ENCODE measurements at regions not wholly inside any gene's neighbourhood (a gene's known extent, or its start where the extent isn't known, plus 50 kb on each side); places are given as distances from the start of the nearest gene placed in this dataset.

GRCh38 chr12:30847259-30847658 is 79.3 kb upstream of the TSPAN11 start:
- H3K36me3 ChIP-seq (ENCODE audit: control insufficient read depth in 3 of 3, insufficient read depth in 3 of 3, low read length in 3 of 3) = no peaks in the 10 kb centered on the region
- no peaks in the 10 kb centered on the region for H3K9me3 ChIP-seq (ENCODE audit: control insufficient read depth in 3 of 3, low read length in 3 of 3)
- no peak overlapping the region for H3K9ac ChIP-seq (ENCODE audit: low read depth in 1 of 3, low read length in 3 of 3)
- no peak overlapping the region for H3K27ac ChIP-seq (ENCODE audit: low read depth, low read length)
- no peaks in the 10 kb centered on the region for H3K27me3 ChIP-seq (ENCODE audit: control insufficient read depth in 3 of 3, insufficient read depth in 3 of 3, low read length in 3 of 3)
- no peak overlapping the region for H3K4me3 ChIP-seq (ENCODE audit: low read length in 3 of 3)
- H3K4me1 ChIP-seq (ENCODE audit: control insufficient read depth in 3 of 3, insufficient read depth in 3 of 3, low read length in 3 of 3) = no peaks in the 10 kb centered on the region

GRCh38 chr12:30846776-30847175 is 79.8 kb upstream of the TSPAN11 start:
- no peaks in the 10 kb centered on the region for H3K27me3 ChIP-seq (ENCODE audit: control insufficient read depth in 3 of 3, insufficient read depth in 3 of 3, low read length in 3 of 3)
- no peak overlapping the region for H3K9ac ChIP-seq (ENCODE audit: low read depth in 1 of 3, low read length in 3 of 3)
- H3K4me1 ChIP-seq (ENCODE audit: control insufficient read depth in 3 of 3, insufficient read depth in 3 of 3, low read length in 3 of 3) = no peaks in the 10 kb centered on the region
- H3K9me3 ChIP-seq (ENCODE audit: control insufficient read depth in 3 of 3, low read length in 3 of 3) = no peaks in the 10 kb centered on the region
- H3K27ac ChIP-seq (ENCODE audit: low read depth, low read length) = no peak overlapping the region
- no peak overlapping the region for H3K4me3 ChIP-seq (ENCODE audit: low read length in 3 of 3)
- no peaks in the 10 kb centered on the region for H3K36me3 ChIP-seq (ENCODE audit: control insufficient read depth in 3 of 3, insufficient read depth in 3 of 3, low read length in 3 of 3)

GRCh38 chr12:30845676-30846075 is 80.9 kb upstream of the TSPAN11 start:
- Histone ChIP-seq H3K36me3 (ENCODE audit: control insufficient read depth in 3 of 3, insufficient read depth in 3 of 3, low read length in 3 of 3) (no peaks in the 10 kb centered on the region), H3K4me3 (ENCODE audit: low read length in 3 of 3) (no peak overlapping the region), H3K4me1 (ENCODE audit: control insufficient read depth in 3 of 3, insufficient read depth in 3 of 3, low read length in 3 of 3) (no peaks in the 10 kb centered on the region), H3K27me3 (ENCODE audit: control insufficient read depth in 3 of 3, insufficient read depth in 3 of 3, low read length in 3 of 3) (no peaks in the 10 kb centered on the region), H3K9me3 (ENCODE audit: control insufficient read depth in 3 of 3, low read length in 3 of 3) (no peaks in the 10 kb centered on the region), H3K9ac (ENCODE audit: low read depth in 1 of 3, low read length in 3 of 3) (no peak overlapping the region), H3K27ac (ENCODE audit: low read depth, low read length) (no peak overlapping the region)

- Histone ChIP-seq H3K4me1 (ENCODE audit: control insufficient read depth in 3 of 3, insufficient read depth in 3 of 3, low read length in 3 of 3) (no peaks in the 10 kb centered on the region), H3K9me3 (ENCODE audit: control insufficient read depth in 3 of 3, low read length in 3 of 3) (no peaks in the 10 kb centered on the region), H3K4me3 (ENCODE audit: low read length in 3 of 3) (no peak overlapping the region), H3K9ac (ENCODE audit: low read depth in 1 of 3, low read length in 3 of 3) (no peak overlapping the region), H3K27ac (ENCODE audit: low read depth, low read length) (no peak overlapping the region), H3K36me3 (ENCODE audit: control insufficient read depth in 3 of 3, insufficient read depth in 3 of 3, low read length in 3 of 3) (no peaks in the 10 kb centered on the region), H3K27me3 (ENCODE audit: control insufficient read depth in 3 of 3, insufficient read depth in 3 of 3, low read length in 3 of 3) (no peaks in the 10 kb centered on the region)
Measured at GRCh38 chr12:30843211-30843610, 83.3 kb upstream of the TSPAN11 start.

- no peaks in the 10 kb centered on the region for H3K4me1 ChIP-seq (ENCODE audit: control insufficient read depth in 3 of 3, insufficient read depth in 3 of 3, low read length in 3 of 3)
- H3K27me3 ChIP-seq (ENCODE audit: control insufficient read depth in 3 of 3, insufficient read depth in 3 of 3, low read length in 3 of 3) = peaks cover 3 to 14% (median 11%) of the 10 kb centered on the region in 3 donors
- H3K4me3 ChIP-seq (ENCODE audit: low read length in 3 of 3) = no peak overlapping the region
- H3K9me3 ChIP-seq (ENCODE audit: control insufficient read depth in 3 of 3, low read length in 3 of 3) = no peaks in the 10 kb centered on the region
- no peak overlapping the region for H3K27ac ChIP-seq (ENCODE audit: low read depth, low read length)
- no peaks in the 10 kb centered on the region for H3K36me3 ChIP-seq (ENCODE audit: control insufficient read depth in 3 of 3, insufficient read depth in 3 of 3, low read length in 3 of 3)
- H3K9ac ChIP-seq (ENCODE audit: low read depth in 1 of 3, low read length in 3 of 3) = no peak overlapping the region
Measured at GRCh38 chr12:30840715-30841114, 85.8 kb upstream of the TSPAN11 start.

GRCh38 chr12:30839643-30840220 is 85.0 kb upstream of the CAPRIN2 start:
- no peaks in the 10 kb centered on the region for H3K4me1 ChIP-seq (ENCODE audit: control insufficient read depth in 3 of 3, insufficient read depth in 3 of 3, low read length in 3 of 3)
- no peaks in the 10 kb centered on the region for H3K9me3 ChIP-seq (ENCODE audit: control insufficient read depth in 3 of 3, low read length in 3 of 3)
- H3K27ac ChIP-seq (ENCODE audit: low read depth, low read length) = no peak overlapping the region
- no peaks in the 10 kb centered on the region for H3K36me3 ChIP-seq (ENCODE audit: control insufficient read depth in 3 of 3, insufficient read depth in 3 of 3, low read length in 3 of 3)
- no peak overlapping the region for H3K9ac ChIP-seq (ENCODE audit: low read depth in 1 of 3, low read length in 3 of 3)
- peaks cover 9 to 14% (median 14%) of the 10 kb centered on the region in 3 donors for H3K27me3 ChIP-seq (ENCODE audit: control insufficient read depth in 3 of 3, insufficient read depth in 3 of 3, low read length in 3 of 3)
- H3K4me3 ChIP-seq (ENCODE audit: low read length in 3 of 3) = no peak overlapping the region

GRCh38 chr12:30837595-30837994 is 82.8 kb upstream of the CAPRIN2 start:
- Histone ChIP-seq H3K9me3 (ENCODE audit: control insufficient read depth in 3 of 3, low read length in 3 of 3) (peaks cover 0 to 3% (median 0%) of the 10 kb centered on the region in 3 donors), H3K36me3 (ENCODE audit: control insufficient read depth in 3 of 3, insufficient read depth in 3 of 3, low read length in 3 of 3) (no peaks in the 10 kb centered on the region), H3K27ac (ENCODE audit: low read depth, low read length) (no peak overlapping the region), H3K4me1 (ENCODE audit: control insufficient read depth in 3 of 3, insufficient read depth in 3 of 3, low read length in 3 of 3) (no peaks in the 10 kb centered on the region), H3K27me3 (ENCODE audit: control insufficient read depth in 3 of 3, insufficient read depth in 3 of 3, low read length in 3 of 3) (peaks cover 9 to 25% (median 18%) of the 10 kb centered on the region in 3 donors), H3K9ac (ENCODE audit: low read depth in 1 of 3, low read length in 3 of 3) (no peak overlapping the region), H3K4me3 (ENCODE audit: low read length in 3 of 3) (no peak overlapping the region)

GRCh38 chr12:30836656-30837445 is 82.1 kb upstream of the CAPRIN2 start:
- no peaks in the 10 kb centered on the region for H3K4me1 ChIP-seq (ENCODE audit: control insufficient read depth in 3 of 3, insufficient read depth in 3 of 3, low read length in 3 of 3)
- peaks cover 0 to 3% (median 0%) of the 10 kb centered on the region in 3 donors for H3K9me3 ChIP-seq (ENCODE audit: control insufficient read depth in 3 of 3, low read length in 3 of 3)
- H3K27ac ChIP-seq (ENCODE audit: low read depth, low read length) = no peak overlapping the region
- H3K27me3 ChIP-seq (ENCODE audit: control insufficient read depth in 3 of 3, insufficient read depth in 3 of 3, low read length in 3 of 3) = peaks cover 9 to 25% (median 20%) of the 10 kb centered on the region in 3 donors
- no peaks in the 10 kb centered on the region for H3K36me3 ChIP-seq (ENCODE audit: control insufficient read depth in 3 of 3, insufficient read depth in 3 of 3, low read length in 3 of 3)
- no peak overlapping the region for H3K4me3 ChIP-seq (ENCODE audit: low read length in 3 of 3)
- no peak overlapping the region for H3K9ac ChIP-seq (ENCODE audit: low read depth in 1 of 3, low read length in 3 of 3)

GRCh38 chr12:30835216-30835615 is 80.5 kb upstream of the CAPRIN2 start:
- Histone ChIP-seq H3K9me3 (ENCODE audit: control insufficient read depth in 3 of 3, low read length in 3 of 3) (peaks cover 0 to 3% (median 0%) of the 10 kb centered on the region in 3 donors), H3K4me1 (ENCODE audit: control insufficient read depth in 3 of 3, insufficient read depth in 3 of 3, low read length in 3 of 3) (no peaks in the 10 kb centered on the region), H3K36me3 (ENCODE audit: control insufficient read depth in 3 of 3, insufficient read depth in 3 of 3, low read length in 3 of 3) (no peaks in the 10 kb centered on the region), H3K27me3 (ENCODE audit: control insufficient read depth in 3 of 3, insufficient read depth in 3 of 3, low read length in 3 of 3) (peaks cover 9 to 34% (median 20%) of the 10 kb centered on the region in 3 donors), H3K9ac (ENCODE audit: low read depth in 1 of 3, low read length in 3 of 3) (no peak overlapping the region), H3K27ac (ENCODE audit: low read depth, low read length) (no peak overlapping the region), H3K4me3 (ENCODE audit: low read length in 3 of 3) (no peak overlapping the region)

GRCh38 chr12:30830751-30831150 is 76.0 kb upstream of the CAPRIN2 start:
- no peak overlapping the region for H3K4me3 ChIP-seq (ENCODE audit: low read length in 3 of 3)
- H3K27ac ChIP-seq (ENCODE audit: low read depth, low read length) = no peak overlapping the region
- H3K9me3 ChIP-seq (ENCODE audit: control insufficient read depth in 3 of 3, low read length in 3 of 3) = peaks cover 0 to 3% (median 0%) of the 10 kb centered on the region in 3 donors
- H3K9ac ChIP-seq (ENCODE audit: low read depth in 1 of 3, low read length in 3 of 3) = no peak overlapping the region
- H3K36me3 ChIP-seq (ENCODE audit: control insufficient read depth in 3 of 3, insufficient read depth in 3 of 3, low read length in 3 of 3) = no peaks in the 10 kb centered on the region
- H3K27me3 ChIP-seq (ENCODE audit: control insufficient read depth in 3 of 3, insufficient read depth in 3 of 3, low read length in 3 of 3) = peaks cover 9 to 27% (median 15%) of the 10 kb centered on the region in 3 donors
- H3K4me1 ChIP-seq (ENCODE audit: control insufficient read depth in 3 of 3, insufficient read depth in 3 of 3, low read length in 3 of 3) = no peaks in the 10 kb centered on the region
